Heart left ventricle (tissue), 16 donors: ENCODE measurements at regions not wholly inside any gene's neighbourhood (a gene's known extent, or its start where the extent isn't known, plus 50 kb on each side); places are given as distances from the start of the nearest gene placed in this dataset.

Experiments
- ATAC-seq, 4 donors: fragments of 200-7000 bp; cut with Tn5 transposase; one replicate each; pipeline ENCODE4 v1.9.1; 2020 to 2022; ENCODE audit warnings: moderate library complexity in 4 of 4, mild to moderate bottlenecking in 3 of 4, moderate number of reproducible peaks in 1 of 4
- DNase-seq, 5 donors: peaks; one replicate each; pipeline ENCODE4 v3.0.0-alpha.2; 2020
- H3K27ac ChIP-seq, 12 donors: fragments of 200-600 bp; sonication (generic) in 4 of 12; one replicate each; pipeline versions ENCODE4 v1.5.0 to v1.8.0; 2016 to 2022; ENCODE audit warnings: mild to moderate bottlenecking in 2 of 12
- H3K27me3 ChIP-seq, 9 donors: fragments of 200-600 bp; sonication (generic) in 2 of 9; one replicate each; pipeline versions ENCODE4 v1.5.1 to v1.8.0; 2016 to 2022; ENCODE audit warnings: mild to moderate bottlenecking in 3 of 9
- H3K36me3 ChIP-seq, 9 donors: fragments of 200-600 bp; sonication (generic) in 2 of 9; one replicate each; pipeline versions ENCODE4 v1.5.0 to v1.8.0; 2018 to 2022; ENCODE audit warnings: mild to moderate bottlenecking in 2 of 9
- H3K4me1 ChIP-seq, 12 donors: fragments of 200-600 bp; sonication (generic) in 4 of 12; one replicate each; pipeline versions ENCODE4 v1.5.0 to v1.8.0; 2016 to 2022; ENCODE audit warnings: mild to moderate bottlenecking in 3 of 12
- H3K4me3 ChIP-seq, 12 donors: fragments of 200-600 bp; sonication (generic) in 4 of 12; one replicate each; pipeline versions ENCODE4 v1.5.0 to v1.8.0; 2017 to 2022; ENCODE audit warnings: mild to moderate bottlenecking in 9 of 12, moderate library complexity in 4 of 12
- H3K9me3 ChIP-seq, 12 donors: fragments of 200-600 bp; sonication (generic) in 4 of 12; one replicate each; pipeline versions ENCODE4 v1.5.0 to v1.8.0; 2016 to 2022; ENCODE audit warnings: mild to moderate bottlenecking in 1 of 12
- POLR2A ChIP-seq, 2 donors: fragments of 450-650 bp; IDR thresholded peaks; one replicate each; pipeline ENCODE4 v1.6.1; 2017; ENCODE audit warnings: antibody characterized with exemption in 2 of 2, mild to moderate bottlenecking in 2 of 2, moderate library complexity in 2 of 2
- WGBS, 4 donors: extraction: QIAGEN DNeasy Blood & Tissue Kit in 2 of 4; methylation state at CpG; one replicate each; pipeline versions ENCODE4 v1.1.5 to v1.1.7; 2013 to 2018; 5-methylcytosine and 5-hydroxymethylcytosine counted together
- intact Hi-C, 10 donors: fragments of 100-400 bp; cut with DNase I; formaldehyde crosslinking; loops; one replicate each; pipeline versions ENCODE4 v1.11.1 to v1.14.2; 2022
- TF ChIP-seq, protein P1 (sequence below), 12 donors: fragments of 200-600 bp; sonication (generic) in 4 of 12; IDR thresholded peaks; one replicate each; pipeline versions ENCODE4 v1.5.0 to v1.8.0; 2018 to 2022; ENCODE audit warnings: antibody characterized with exemption in 12 of 12, mild to moderate bottlenecking in 5 of 12
- donor health status: ischemic (EF 13 %, LVEDD 7.1; RV severe dilation, severe dysfunction).
- donor health status: healthy with polysubstance abuse.
- donor health status: DM: no; HTN: yes; CAD: no.
- donor health status: DM: no; HTN: no; CAD: no.
- donor health status: ischemic (EF 25% LVEDD 6.9; RV normal size, moderate dysfunction).
- donor health status: ischemic (EF 25% LVEDD 5.7; RV mildly dilated, moderate dysfunction).
- donor health status: healthy.
- donor health status: DM: yes; HTN: yes; CAD: no.
- donor health status: ischemic (EF 35%, LVEDD 5.7; RV mildly dilated, moderate dysfunction).
- donor health status: nonischemic (EF 11% LVEDD 7.7; RV severe dilation, severe dysfunction).
- donor health status: DM: yes; HTN: yes; CAD: no.
- donor health status: PGD.
- donor health status: ischemic (EF 29% LVEDD 5.4; RV normal size, mild dysfunction).
- donor health status: nonischemic (EF 23%, LVEDD 6.1; RV moderate dilation, normal function).

DNA sequence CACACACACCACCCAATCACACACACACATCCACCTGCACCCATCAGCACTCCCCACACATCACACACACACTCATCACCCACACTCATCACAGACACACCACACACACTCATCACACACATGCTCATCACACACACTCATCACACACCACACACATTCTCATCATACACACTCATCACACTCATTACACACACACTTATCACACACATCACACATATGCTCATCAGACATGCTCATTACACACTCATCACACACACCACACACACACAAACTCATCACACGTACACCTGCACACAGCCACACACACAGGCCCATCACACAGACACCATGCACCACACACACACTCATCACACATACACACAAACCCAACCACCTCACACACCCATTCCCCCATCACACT lies 107.5 kb upstream of the C14orf180 start:
- peaks cover 0 to 22% (median 0%) of the 10 kb centered on the region in 9 donors for H3K27me3 ChIP-seq
- H3K27ac ChIP-seq: no peak overlapping the region
- ATAC-seq: no peak
- H3K9me3 ChIP-seq: no peaks in the 10 kb centered on the region
- 91 to 97% (median 92%) methylated on average over 1 of the region's 1 CpG for WGBS, 4 donors
- H3K36me3 ChIP-seq: no peaks in the 10 kb centered on the region
- H3K4me1 ChIP-seq: no peaks in the 10 kb centered on the region
- no peak for DNase-seq
- H3K4me3 ChIP-seq: no peak overlapping the region
- intact Hi-C loops: no loop called here
- TF ChIP-seq, protein P1, sequence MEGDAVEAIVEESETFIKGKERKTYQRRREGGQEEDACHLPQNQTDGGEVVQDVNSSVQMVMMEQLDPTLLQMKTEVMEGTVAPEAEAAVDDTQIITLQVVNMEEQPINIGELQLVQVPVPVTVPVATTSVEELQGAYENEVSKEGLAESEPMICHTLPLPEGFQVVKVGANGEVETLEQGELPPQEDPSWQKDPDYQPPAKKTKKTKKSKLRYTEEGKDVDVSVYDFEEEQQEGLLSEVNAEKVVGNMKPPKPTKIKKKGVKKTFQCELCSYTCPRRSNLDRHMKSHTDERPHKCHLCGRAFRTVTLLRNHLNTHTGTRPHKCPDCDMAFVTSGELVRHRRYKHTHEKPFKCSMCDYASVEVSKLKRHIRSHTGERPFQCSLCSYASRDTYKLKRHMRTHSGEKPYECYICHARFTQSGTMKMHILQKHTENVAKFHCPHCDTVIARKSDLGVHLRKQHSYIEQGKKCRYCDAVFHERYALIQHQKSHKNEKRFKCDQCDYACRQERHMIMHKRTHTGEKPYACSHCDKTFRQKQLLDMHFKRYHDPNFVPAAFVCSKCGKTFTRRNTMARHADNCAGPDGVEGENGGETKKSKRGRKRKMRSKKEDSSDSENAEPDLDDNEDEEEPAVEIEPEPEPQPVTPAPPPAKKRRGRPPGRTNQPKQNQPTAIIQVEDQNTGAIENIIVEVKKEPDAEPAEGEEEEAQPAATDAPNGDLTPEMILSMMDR (IDR thresholded peaks at IDR 0.05): no peak
- TF ChIP-seq POLR2A (IDR thresholded peaks at IDR 0.05): no peak

DNA sequence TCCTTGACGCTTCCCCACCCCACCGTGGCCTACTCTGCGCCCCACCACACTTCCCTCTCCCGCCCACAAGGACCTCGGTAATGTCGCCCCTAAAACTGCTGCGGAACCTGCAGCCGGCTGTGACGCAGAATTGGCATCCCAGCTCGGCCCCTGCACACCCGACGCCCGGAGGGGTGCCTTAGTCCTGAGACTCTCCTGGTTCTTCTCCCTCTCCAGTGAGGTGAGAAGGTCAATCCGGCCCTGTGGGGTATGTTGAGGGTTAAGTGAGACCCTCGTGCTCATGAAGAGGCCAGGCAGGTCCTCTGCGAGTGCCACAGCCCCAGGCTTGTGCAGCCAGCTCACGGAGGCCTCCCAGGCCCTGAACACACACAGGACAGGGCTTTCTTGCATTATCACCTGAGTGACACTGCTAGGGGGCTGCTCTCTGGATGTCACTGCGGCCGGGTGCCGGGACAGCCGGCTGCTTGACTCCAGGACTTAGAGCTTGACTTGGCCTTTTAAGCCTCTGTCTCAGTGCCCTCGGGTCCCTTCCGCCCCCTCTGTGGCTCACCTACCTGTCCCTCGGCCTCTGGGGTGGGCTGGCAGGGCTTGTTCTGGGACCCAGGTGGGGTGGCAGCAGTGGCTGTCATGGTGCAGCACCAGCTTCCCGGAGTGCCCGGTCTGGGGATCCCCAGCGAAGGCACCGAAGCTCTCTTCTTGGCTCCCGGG lies 106.9 kb upstream of the C14orf180 start:
- H3K27ac ChIP-seq: no peak overlapping the region
- no peaks in the 10 kb centered on the region for H3K9me3 ChIP-seq
- no peak for ATAC-seq
- DNase-seq: no peak
- peaks cover 0 to 22% (median 0%) of the 10 kb centered on the region in 9 donors for H3K27me3 ChIP-seq
- intact Hi-C loops: no loop called here
- WGBS, 4 donors: 83 to 85% (median 84%) methylated on average over 26 to 29 of the region's 29 CpGs
- H3K4me3 ChIP-seq: no peak overlapping the region
- TF ChIP-seq, protein P1 (IDR thresholded peaks at IDR 0.05): no peak
- TF ChIP-seq POLR2A (IDR thresholded peaks at IDR 0.05): no peak
- H3K36me3 ChIP-seq: no peaks in the 10 kb centered on the region
- no peaks in the 10 kb centered on the region for H3K4me1 ChIP-seq

DNA sequence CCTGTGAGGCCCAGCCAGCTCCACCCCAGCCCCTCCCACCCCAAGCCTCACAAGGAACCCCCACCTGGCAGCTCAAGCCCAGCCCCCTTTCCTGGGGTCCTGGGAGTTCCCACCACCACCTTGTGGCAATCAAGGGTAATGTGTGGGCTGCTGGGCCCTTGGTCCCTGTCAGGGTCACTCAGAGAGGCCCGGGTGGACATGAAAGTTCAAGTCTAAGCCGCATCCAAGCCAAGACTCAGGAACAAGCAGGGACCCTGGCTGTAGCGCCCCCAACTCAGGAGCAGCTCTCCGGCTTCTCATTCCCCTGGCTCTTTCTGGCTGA lies 106.4 kb upstream of the C14orf180 start:
- peaks cover 0 to 22% (median 0%) of the 10 kb centered on the region in 9 donors for H3K27me3 ChIP-seq

DNA sequence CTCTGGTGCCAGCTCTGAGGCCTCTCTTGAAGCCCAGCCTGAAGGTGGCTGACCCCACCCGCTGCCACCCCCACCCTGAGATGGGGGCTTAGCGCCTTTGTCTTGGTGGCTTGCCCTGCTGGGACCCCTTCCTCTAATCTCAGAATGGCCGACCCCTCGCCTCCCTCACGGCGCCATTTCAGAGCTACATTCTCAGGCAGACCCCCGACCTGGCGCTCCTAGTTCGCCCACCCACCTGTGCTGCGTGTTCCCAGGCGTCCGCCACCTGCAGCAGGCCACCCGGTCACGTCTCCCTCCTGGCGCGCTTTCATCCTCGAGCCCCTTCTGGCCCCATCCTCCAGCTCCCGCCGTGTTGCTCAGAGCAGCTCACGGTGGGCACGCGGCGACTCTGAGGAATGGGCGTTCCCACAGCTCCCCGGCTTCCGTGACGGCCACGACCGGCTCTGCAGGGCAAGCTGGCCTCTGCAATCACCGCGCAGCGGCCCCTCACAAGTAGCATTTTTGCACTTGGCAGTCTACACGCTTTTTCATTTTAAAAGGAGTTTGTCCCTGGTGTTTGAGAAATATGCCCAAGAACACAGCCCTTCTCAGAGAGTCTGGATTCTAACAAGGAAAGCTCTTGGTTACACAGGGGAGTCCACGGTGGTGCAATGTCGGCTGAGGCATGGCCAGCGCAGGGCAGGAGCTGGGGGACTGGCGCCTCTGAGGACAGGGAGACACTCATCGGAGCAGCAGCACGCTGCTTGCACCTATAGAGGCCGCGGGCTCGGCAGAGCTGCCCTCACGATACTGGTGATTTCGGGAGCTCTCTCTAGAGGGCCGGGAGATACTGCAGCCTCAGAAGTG lies 105.7 kb upstream of the C14orf180 start:
- intact Hi-C loops: no loop called here
- TF ChIP-seq POLR2A (IDR thresholded peaks at IDR 0.05): no peak
- TF ChIP-seq, protein P1 (IDR thresholded peaks at IDR 0.05): no peak
- Histone ChIP-seq H3K4me1 (no peaks in the 10 kb centered on the region), H3K4me3 (no peak overlapping the region), H3K27ac (no peak overlapping the region), H3K9me3 (no peaks in the 10 kb centered on the region), H3K36me3 (no peaks in the 10 kb centered on the region), H3K27me3 (peaks cover 0 to 22% (median 0%) of the 10 kb centered on the region in 9 donors)
- WGBS, 4 donors: 66 to 83% (median 77%) methylated on average over 37 to 45 of the region's 45 CpGs
- no peak for DNase-seq
- ATAC-seq: no peak

More for the DNA sequence above, 106.4 kb upstream of the C14orf180 start:
- 80 to 100% (median 94%) methylated on average over 2 to 4 of the region's 4 CpGs for WGBS, 4 donors
- ATAC-seq (no peak), DNase-seq (no peak)
- TF ChIP-seq POLR2A (IDR thresholded peaks at IDR 0.05): no peak
- TF ChIP-seq, protein P1 (IDR thresholded peaks at IDR 0.05): no peak
- no peak overlapping the region for H3K27ac ChIP-seq
- H3K9me3 ChIP-seq: no peaks in the 10 kb centered on the region
- H3K36me3 ChIP-seq: no peaks in the 10 kb centered on the region
- H3K4me3 ChIP-seq: no peak overlapping the region
- intact Hi-C loops: no loop called here
- H3K4me1 ChIP-seq: no peaks in the 10 kb centered on the region
